H1 (cell line): ENCODE measurements at regions not wholly inside any gene's neighbourhood (a gene's known extent, or its start where the extent isn't known, plus 50 kb on each side); places are given as distances from the start of the nearest gene placed in this dataset.

Experiments
- CTCF ChIA-PET: fragments of 300-600 bp; sonication (Branson Sonifier 250); formaldehyde crosslinking; loops from one replicate; lab custom pipeline; 2021; ENCODE audit not compliant: partially characterized antibody; lab: Charles Lee
- POLR2A ChIA-PET: fragments of 300-600 bp; sonication (Branson Sonifier 250); formaldehyde crosslinking; loops from one replicate; lab custom pipeline; 2021; ENCODE audit warnings: inconsistent platforms; ENCODE audit not compliant: partially characterized antibody; lab: Charles Lee
- DNase-seq, 2 experiments: peaks; one replicate each; pipeline versions ENCODE4 v3.0.0 to v3.0.0-alpha.2; 2010 to 2022; ENCODE audit warnings: low spot score in 2 of 2, low read depth in 1 of 2, mixed read lengths in 1 of 2
- FAIRE-seq: peaks from 2 replicates; lab custom pipeline; 2011; peaks lifted over from hg19 to GRCh38; lab: Jason Lieb, UNC
- H2AFZ ChIP-seq: 2 replicates; pipeline ENCODE4 v1.8.1; 2012; ENCODE audit warnings: low read length, inconsistent platforms
- H2AK5ac ChIP-seq: 2 replicates; pipeline ENCODE4 v1.6.1; 2013; ENCODE audit warnings: low read depth, low read length
- H2BK120ac ChIP-seq: replicated peaks from 2 replicates; pipeline ENCODE3; 2013; ENCODE audit warnings: low read depth, low read length, inconsistent platforms
- H2BK12ac ChIP-seq: 2 replicates; pipeline ENCODE4 v1.6.1; 2013; ENCODE audit warnings: low read depth, low read length
- H2BK15ac ChIP-seq: 2 replicates; pipeline ENCODE4 v1.6.1; 2013; ENCODE audit warnings: low read length
- H2BK20ac ChIP-seq: 2 replicates; pipeline ENCODE4 v1.6.1; 2013; ENCODE audit warnings: low read length
- H2BK5ac ChIP-seq: 2 replicates; pipeline ENCODE4 v1.6.1; 2013; ENCODE audit warnings: low read depth, low read length
- H3K14ac ChIP-seq: 2 replicates; pipeline ENCODE4 v1.6.1; 2013; ENCODE audit warnings: inconsistent platforms; ENCODE audit not compliant: insufficient read length
- H3K18ac ChIP-seq: 2 replicates; pipeline ENCODE4 v1.6.1; 2013; ENCODE audit warnings: low read length; ENCODE audit errors: extremely low read depth
- H3K23ac ChIP-seq: 2 replicates; pipeline ENCODE4 v1.6.1; 2013; ENCODE audit warnings: inconsistent platforms; ENCODE audit not compliant: insufficient read length
- H3K23me2 ChIP-seq: 2 replicates; pipeline ENCODE4 v1.6.1; 2013; ENCODE audit warnings: low read depth, low read length
- H3K27ac ChIP-seq: 2 replicates; pipeline ENCODE4 v1.6.1; 2011; ENCODE audit warnings: low read depth, low read length, inconsistent platforms
- H3K27me3 ChIP-seq, 4 experiments: replicated peaks in 1 of 4; 1 replicate in 1 of 4; 2 replicates in 3 of 4; pipeline versions ENCODE4 v1.6.1 to v1.8.1; 2011 to 2013; ENCODE audit warnings: low read length in 3 of 4, mild to moderate bottlenecking in 3 of 4, inconsistent platforms in 2 of 4, mixed read lengths in 2 of 4, moderate library complexity in 1 of 4; ENCODE audit not compliant: control insufficient read depth in 3 of 4, insufficient read depth in 3 of 4; ENCODE audit errors: extremely low read depth in 1 of 4
- H3K36me3 ChIP-seq, 4 experiments: 2 replicates each; pipeline versions ENCODE4 v1.6.1 to v1.8.1; 2011 to 2013; ENCODE audit warnings: mild to moderate bottlenecking in 4 of 4, low read length in 3 of 4, moderate library complexity in 2 of 4, control low read depth in 1 of 4, inconsistent platforms in 1 of 4; ENCODE audit not compliant: insufficient read depth in 4 of 4, control insufficient read depth in 2 of 4
- H3K4ac ChIP-seq: replicated peaks from 2 replicates; pipeline ENCODE3; 2013; ENCODE audit warnings: low read length, low read depth, mixed read lengths, inconsistent platforms; ENCODE audit not compliant: insufficient read length
- H3K4me1 ChIP-seq, 4 experiments: replicated peaks in 1 of 4; 1 replicate in 1 of 4; 2 replicates in 3 of 4; pipeline versions ENCODE4 v1.6.1 to v1.8.1; 2011 to 2013; ENCODE audit warnings: low read length in 3 of 4, inconsistent platforms in 2 of 4, mixed read lengths in 1 of 4; ENCODE audit not compliant: insufficient read depth in 4 of 4, control insufficient read depth in 3 of 4
- H3K4me2 ChIP-seq, 2 experiments: 2 replicates each; pipeline versions ENCODE4 v1.6.1 to v1.8.1; 2011 to 2013; ENCODE audit warnings: low read depth in 2 of 2, low read length in 2 of 2, control low read depth in 1 of 2, inconsistent platforms in 1 of 2, mild to moderate bottlenecking in 1 of 2; ENCODE audit not compliant: insufficient read depth in 1 of 2
- H3K4me3 ChIP-seq, 4 experiments: fragments of 200-600, 300-600 bp in 1 of 4; sonication (generic), shearing (Covaris generic), sonication (Bioruptor Twin) in 1 of 4; 2 replicates each; pipeline versions ENCODE4 v1.5.1 to v1.8.1; 2011 to 2016; ENCODE audit warnings: low read length in 4 of 4, low read depth in 3 of 4, control low read depth in 2 of 4, inconsistent platforms in 2 of 4, mild to moderate bottlenecking in 2 of 4, mixed read lengths in 1 of 4, moderate library complexity in 1 of 4; ENCODE audit not compliant: insufficient read depth in 2 of 4; ENCODE audit errors: extremely low read depth in 1 of 4
- H3K56ac ChIP-seq: replicated peaks from 2 replicates; pipeline ENCODE3; 2013; ENCODE audit warnings: low read depth, mild to moderate bottlenecking, mixed read lengths, low read length, inconsistent platforms; ENCODE audit not compliant: insufficient read length
- H3K79me1 ChIP-seq: 2 replicates; pipeline ENCODE4 v1.6.1; 2013; ENCODE audit warnings: low read depth, low read length, control low read depth
- H3K79me2 ChIP-seq, 2 experiments: 2 replicates each; pipeline versions ENCODE4 v1.6.1 to v1.8.1; 2012 to 2013; ENCODE audit warnings: low read length in 2 of 2, mild to moderate bottlenecking in 2 of 2, inconsistent platforms in 1 of 2; ENCODE audit not compliant: insufficient read depth in 2 of 2, control insufficient read depth in 1 of 2
- H3K9ac ChIP-seq, 4 experiments: replicated peaks in 1 of 4; 1 replicate in 1 of 4; 2 replicates in 3 of 4; pipeline versions ENCODE4 v1.6.1 to v1.8.1; 2011 to 2013; ENCODE audit warnings: low read depth in 3 of 4, low read length in 3 of 4, control low read depth in 2 of 4, mild to moderate bottlenecking in 2 of 4, moderate library complexity in 2 of 4, inconsistent platforms in 1 of 4; ENCODE audit errors: extremely low read depth in 1 of 4
- H3K9me3 ChIP-seq, 2 experiments: 2 replicates each; pipeline versions ENCODE4 v1.6.1 to v1.8.1; 2012 to 2013; ENCODE audit warnings: mild to moderate bottlenecking in 2 of 2, moderate library complexity in 2 of 2, control low read depth in 1 of 2, inconsistent platforms in 1 of 2, low read depth in 1 of 2, low read length in 1 of 2, mixed read lengths in 1 of 2; ENCODE audit not compliant: insufficient read depth in 2 of 2
- H4K20me1 ChIP-seq, 2 experiments: replicated peaks in 1 of 2; 2 replicates each; pipeline versions ENCODE3 to v1.8.1; 2011 to 2013; ENCODE audit warnings: inconsistent platforms in 2 of 2, low read length in 2 of 2, mild to moderate bottlenecking in 1 of 2; ENCODE audit not compliant: insufficient read depth in 2 of 2, control insufficient read depth in 1 of 2
- H4K5ac ChIP-seq: 2 replicates; pipeline ENCODE4 v1.6.1; 2013; ENCODE audit warnings: low read length, low read depth, mixed read lengths, inconsistent platforms; ENCODE audit not compliant: insufficient read length
- H4K8ac ChIP-seq: 2 replicates; pipeline ENCODE4 v1.8.0; 2013; ENCODE audit warnings: mild to moderate bottlenecking, moderate library complexity, low read length, inconsistent platforms; ENCODE audit not compliant: insufficient read depth; ENCODE audit errors: extremely low read depth
- H4K91ac ChIP-seq: replicated peaks from 2 replicates; pipeline ENCODE3; 2013; ENCODE audit warnings: low read length, mixed read lengths, inconsistent platforms; ENCODE audit not compliant: insufficient read length
- BACH1 ChIP-seq: IDR thresholded peaks from 2 replicates; pipeline ENCODE4 v1.6.1; 2012; ENCODE audit warnings: low read length, improper control_type of control experiment
- BRCA1 ChIP-seq: IDR thresholded peaks from 2 replicates; pipeline ENCODE4 v1.6.1; 2012; ENCODE audit warnings: low read depth, low read length, improper control_type of control experiment
- EZH2 ChIP-seq: fragments of 200-600 bp; sonication (generic); IDR thresholded peaks from 2 replicates; pipeline ENCODE4 v1.7.1; 2012; ENCODE audit warnings: low read depth, mild to moderate bottlenecking, moderate library complexity, low read length, inconsistent platforms; ENCODE audit not compliant: severe bottlenecking
- KDM1A ChIP-seq: fragments of 200-600, 300-600 bp; sonication (generic); IDR thresholded peaks from 2 replicates; pipeline ENCODE4 v1.7.1; 2016; ENCODE audit warnings: mild to moderate bottlenecking, low read length, borderline replicate concordance
- KDM4A ChIP-seq: IDR thresholded peaks from one replicate; pipeline ENCODE4 v1.7.1; 2012; ENCODE audit warnings: low read depth, mild to moderate bottlenecking, moderate library complexity, low read length, inconsistent platforms; ENCODE audit not compliant: severe bottlenecking
- NRF1 ChIP-seq: IDR thresholded peaks from 2 replicates; pipeline ENCODE4 v1.6.1; 2011; ENCODE audit warnings: mild to moderate bottlenecking, low read depth, low read length, improper control_type of control experiment
- POLR2A ChIP-seq, 2 experiments: IDR thresholded peaks; 1 replicate in 1 of 2; 2 replicates in 1 of 2; pipeline ENCODE4 v1.6.1; 2011; ENCODE audit warnings: low read depth in 2 of 2, low read length in 2 of 2, mild to moderate bottlenecking in 2 of 2; ENCODE audit errors: control extremely low read depth in 1 of 2
- POU5F1 ChIP-seq: IDR thresholded peaks from 2 replicates; pipeline ENCODE4 v1.6.1; 2011; ENCODE audit warnings: low read depth, mild to moderate bottlenecking, low read length, moderate library complexity
- TF ChIP-seq, protein P1 (sequence below): IDR thresholded peaks from 2 replicates; pipeline ENCODE4 v1.6.1; 2011; ENCODE audit warnings: low read depth, mild to moderate bottlenecking, low read length; ENCODE audit not compliant: insufficient read depth
- TF ChIP-seq, protein P2 (sequence below): IDR thresholded peaks from 2 replicates; pipeline ENCODE4 v1.6.1; 2012; ENCODE audit warnings: inconsistent platforms

DNA sequence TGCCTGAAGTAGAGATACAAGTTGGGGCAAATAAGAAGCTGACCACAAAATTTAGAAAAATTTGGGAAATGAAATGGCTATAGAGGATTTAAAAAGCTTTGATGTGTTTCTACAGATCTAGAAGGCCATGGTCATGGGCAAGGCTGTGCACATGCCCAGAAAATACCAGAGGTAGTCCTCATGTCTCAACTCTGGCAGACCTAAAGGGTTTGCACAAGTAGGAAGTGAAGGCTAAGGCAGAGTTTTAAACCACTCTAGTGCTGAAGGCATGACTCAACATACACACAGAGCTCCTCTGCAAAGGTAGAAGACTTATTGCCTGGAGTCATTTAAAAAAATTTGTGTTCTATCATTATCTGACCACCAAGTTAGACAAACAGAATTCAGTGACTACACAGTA lies 364.6 kb downstream of the CCSER2 start:
- H3K14ac ChIP-seq, result no peak overlapping the region
- no peaks in the 10 kb centered on the region for H3K27me3 ChIP-seq
- H2BK120ac ChIP-seq, result no peak overlapping the region
- TF ChIP-seq POLR2A (IDR thresholded peaks at IDR 0.05; ENCODE audit: control extremely low read depth in 1 of 2, low read depth in 2 of 2, low read length in 2 of 2) (no peak), KDM4A (no peak), POU5F1 (no peak), BACH1 (no peak), EZH2 (no peak), BRCA1 (no peak), NRF1 (no peak), KDM1A (no peak)
- TF ChIP-seq, protein P1, sequence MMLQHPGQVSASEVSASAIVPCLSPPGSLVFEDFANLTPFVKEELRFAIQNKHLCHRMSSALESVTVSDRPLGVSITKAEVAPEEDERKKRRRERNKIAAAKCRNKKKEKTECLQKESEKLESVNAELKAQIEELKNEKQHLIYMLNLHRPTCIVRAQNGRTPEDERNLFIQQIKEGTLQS, result no peak
- TF ChIP-seq, protein P2, sequence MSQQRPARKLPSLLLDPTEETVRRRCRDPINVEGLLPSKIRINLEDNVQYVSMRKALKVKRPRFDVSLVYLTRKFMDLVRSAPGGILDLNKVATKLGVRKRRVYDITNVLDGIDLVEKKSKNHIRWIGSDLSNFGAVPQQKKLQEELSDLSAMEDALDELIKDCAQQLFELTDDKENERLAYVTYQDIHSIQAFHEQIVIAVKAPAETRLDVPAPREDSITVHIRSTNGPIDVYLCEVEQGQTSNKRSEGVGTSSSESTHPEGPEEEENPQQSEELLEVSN, result no peak
- no peak overlapping the region for H3K27ac ChIP-seq
- H4K91ac ChIP-seq, result no peak overlapping the region
- 0 out of 4 replicates have a peak, but pooled peaks cover 0 to 4% of the 10 kb centered on the region in 2 experiments for H3K9me3 ChIP-seq
- H3K4ac ChIP-seq, result no peak overlapping the region
- ChIA-PET POLR2A (no interaction called here), CTCF (interaction anchor here (0.7 to 2.6 kb wide), 9 partner anchors 9 to 80 kb away, joined by 3 to 12 read pairs (median 3); no protein-coding TSS in a partner anchor)
- H3K56ac ChIP-seq, result no peak overlapping the region
- FAIRE-seq (no peak), DNase-seq (no peak)
- no peak overlapping the region for H3K18ac ChIP-seq
- H3K79me2 ChIP-seq, result no peaks in the 10 kb centered on the region
- H2BK12ac ChIP-seq, result no peak overlapping the region
- H2BK15ac ChIP-seq, result no peak overlapping the region
- no peaks in the 10 kb centered on the region for H3K79me1 ChIP-seq
- no peak overlapping the region for H4K8ac ChIP-seq
- no peaks in the 10 kb centered on the region for H3K23me2 ChIP-seq
- H2BK5ac ChIP-seq, result no peak overlapping the region
- H2AFZ ChIP-seq, result no peak overlapping the region
- no peaks in the 10 kb centered on the region for H3K36me3 ChIP-seq
- no peak overlapping the region for H3K23ac ChIP-seq
- no peaks in the 10 kb centered on the region for H4K20me1 ChIP-seq
- H3K9ac ChIP-seq, result no peak overlapping the region
- no peak overlapping the region for H3K4me3 ChIP-seq
- H4K5ac ChIP-seq, result no peak overlapping the region
- H3K4me1 ChIP-seq, result no peaks in the 10 kb centered on the region
- H2AK5ac ChIP-seq, result no peak overlapping the region
- H2BK20ac ChIP-seq, result no peak overlapping the region
- no peak overlapping the region for H3K4me2 ChIP-seq
